Gastrocnemius medialis (tissue), 4 donors: ENCODE measurements at regions not wholly inside any gene's neighbourhood (a gene's known extent, or its start where the extent isn't known, plus 50 kb on each side); places are given as distances from the start of the nearest gene placed in this dataset.
A peak's percentile ranks its signal among the peaks of the same experiment; 100 is the strongest.

ENCODE experiments used
- ATAC-seq, 2 donors: fragments of 150-250 bp; one replicate each; pipeline ENCODE4 v1.9.1; 2016
- DNase-seq, 2 donors: peaks; one replicate each; pipeline ENCODE4 v3.0.0-alpha.2; 2019
- H3K27ac ChIP-seq, 4 donors: fragments of 200-600 bp; sonication (generic); 1 replicate in 1 of 4; 2 replicates in 3 of 4; pipeline ENCODE4 v1.5.1; 2016 to 2018; ENCODE audit warnings: mild to moderate bottlenecking in 2 of 4, moderate library complexity in 1 of 4
- H3K27me3 ChIP-seq, 3 donors: fragments of 200-600 bp; sonication (generic) in 2 of 3; 1 replicate in 1 of 3; 2 replicates in 2 of 3; pipeline versions ENCODE4 v1.5.1 to v1.6.0; 2016 to 2019; ENCODE audit warnings: mild to moderate bottlenecking in 1 of 3, moderate library complexity in 1 of 3
- H3K36me3 ChIP-seq, 2 donors: fragments of 200-600 bp; sonication (generic) in 1 of 2; one replicate each; pipeline ENCODE4 v1.5.1; 2017 to 2018
- H3K4me1 ChIP-seq, 2 donors: fragments of 200-600 bp; sonication (generic) in 1 of 2; one replicate each; pipeline ENCODE4 v1.5.1; 2016 to 2017; ENCODE audit warnings: mild to moderate bottlenecking in 2 of 2
- H3K4me3 ChIP-seq, 4 donors: fragments of 200-600 bp; sonication (generic) in 3 of 4; 1 replicate in 1 of 4; 2 replicates in 3 of 4; pipeline ENCODE4 v1.5.1; 2016 to 2019; ENCODE audit warnings: mild to moderate bottlenecking in 2 of 4
- H3K9me3 ChIP-seq, 3 donors: fragments of 200-600 bp; sonication (generic) in 2 of 3; 1 replicate in 1 of 3; 2 replicates in 2 of 3; pipeline ENCODE4 v1.5.1; 2016 to 2019
- CTCF ChIP-seq, 5 experiments: fragments of 450-650 bp in 3 of 5; fragments of 200-600 bp in 2 of 5; sonication (generic) in 2 of 5; IDR thresholded peaks in 4 of 5; conservative IDR thresholded peaks in 1 of 5; 1 replicate in 4 of 5; 2 replicates in 1 of 5; pipeline ENCODE4 v1.5.1; 2016 to 2019; ENCODE audit warnings: antibody characterized with exemption in 5 of 5, mild to moderate bottlenecking in 3 of 5, moderate library complexity in 3 of 5
- POLR2A ChIP-seq, 2 donors: fragments of 450-650 bp; IDR thresholded peaks; one replicate each; pipeline ENCODE4 v1.6.1; 2017; ENCODE audit warnings: antibody characterized with exemption in 2 of 2, mild to moderate bottlenecking in 2 of 2, moderate library complexity in 2 of 2
- in situ Hi-C, 4 donors: fragments of 200-750 bp; cut with MboI; loops; one replicate each; pipeline versions ENCODE4 v1.15.0 to v1.8.0; 2017; ENCODE audit warnings: low sequenced_read_pairs in 4 of 4
- intact Hi-C: fragments of 100-400 bp; cut with DNase I; formaldehyde crosslinking; loops from one replicate; pipeline ENCODE4 v1.15.1; 2023; ENCODE audit warnings: low total_unique reads

- no peaks in the 10 kb centered on the region for H3K36me3 ChIP-seq
- H3K27ac ChIP-seq = peak overlapping the region; percentile 84 to 96 (median 86)
- ATAC-seq (peak; percentile 67 to 70), DNase-seq (peak; percentile 36 to 58)
- intact Hi-C loops = loop anchor here (2.0 to 5.0 kb wide), 2 partner anchors 38 to 79 kb away; no protein-coding TSS in a partner anchor
- no peaks in the 10 kb centered on the region for H3K9me3 ChIP-seq
- no peaks in the 10 kb centered on the region for H3K27me3 ChIP-seq
- TF ChIP-seq POLR2A (IDR thresholded peaks at IDR 0.05) = no peak
- TF ChIP-seq CTCF (IDR thresholded peaks at IDR 0.05 in 4 of 5, conservative IDR thresholded peaks at IDR 0.05 in 1 of 5) = no peak
- no peak overlapping the region for H3K4me3 ChIP-seq
- in situ Hi-C loops = no loop called here
- peaks cover 21 to 38% of the 10 kb centered on the region in 2 donors for H3K4me1 ChIP-seq
Measured at GRCh38 chr15:62940093-62940754, 102.3 kb upstream of the TPM1 start.

GRCh38 chr15:62940755-62941361 is 101.7 kb upstream of the TPM1 start:
- TF ChIP-seq CTCF (IDR thresholded peaks at IDR 0.05 in 4 of 5, conservative IDR thresholded peaks at IDR 0.05 in 1 of 5) (no peak), POLR2A (IDR thresholded peaks at IDR 0.05) (no peak)
- intact Hi-C loops = loop anchor here (2.0 to 5.0 kb wide), 2 partner anchors 39 to 78 kb away; no protein-coding TSS in a partner anchor
- H3K27ac ChIP-seq = peak overlapping the region; percentile 84 to 96 (median 86)
- in situ Hi-C loops = no loop called here
- H3K27me3 ChIP-seq = no peaks in the 10 kb centered on the region
- H3K4me1 ChIP-seq = peaks cover 21 to 36% of the 10 kb centered on the region in 2 donors
- H3K4me3 ChIP-seq = no peak overlapping the region
- DNase-seq (peak; percentile 87 to 89), ATAC-seq (peak; percentile 98)
- H3K36me3 ChIP-seq = no peaks in the 10 kb centered on the region
- H3K9me3 ChIP-seq = no peaks in the 10 kb centered on the region

- intact Hi-C loops = loop anchor here (2.0 to 5.0 kb wide), 2 partner anchors 39 to 77 kb away; no protein-coding TSS in a partner anchor
- no peaks in the 10 kb centered on the region for H3K27me3 ChIP-seq
- no peaks in the 10 kb centered on the region for H3K9me3 ChIP-seq
- no peak for DNase-seq
- no peak for TF ChIP-seq POLR2A (IDR thresholded peaks at IDR 0.05)
- no peak for TF ChIP-seq CTCF (IDR thresholded peaks at IDR 0.05 in 4 of 5, conservative IDR thresholded peaks at IDR 0.05 in 1 of 5)
- no peaks in the 10 kb centered on the region for H3K36me3 ChIP-seq
- peaks cover 21 to 31% of the 10 kb centered on the region in 2 donors for H3K4me1 ChIP-seq
- H3K27ac ChIP-seq = peak overlapping the region; percentile 84 to 96 (median 86)
- no peak for ATAC-seq
- H3K4me3 ChIP-seq = no peak overlapping the region
- in situ Hi-C loops = no loop called here
Measured at GRCh38 chr15:62941699-62942098, 100.8 kb upstream of the TPM1 start.

GRCh38 chr15:62942428-62942827 is 100.1 kb upstream of the TPM1 start:
- Histone ChIP-seq H3K9me3 (no peaks in the 10 kb centered on the region), H3K36me3 (no peaks in the 10 kb centered on the region), H3K4me3 (no peak overlapping the region), H3K4me1 (peaks cover 21 to 31% of the 10 kb centered on the region in 2 donors), H3K27ac (peak overlapping the region in 2 of 4 donors; percentile 84 to 85), H3K27me3 (no peaks in the 10 kb centered on the region)
- intact Hi-C loops (loop anchor here (5.0 kb wide), 1 partner anchor 40 kb away; no protein-coding TSS in a partner anchor), in situ Hi-C loops (no loop called here)
- ATAC-seq = no peak
- TF ChIP-seq POLR2A (IDR thresholded peaks at IDR 0.05) (no peak), CTCF (IDR thresholded peaks at IDR 0.05 in 4 of 5, conservative IDR thresholded peaks at IDR 0.05 in 1 of 5) (no peak)
- no peak for DNase-seq
